GM18520 (cell line): ENCODE measurements at regions not wholly inside any gene's neighbourhood (a gene's known extent, or its start where the extent isn't known, plus 50 kb on each side); places are given as distances from the start of the nearest gene placed in this dataset.

Experiments
- ATAC-seq: cut with Tn5 transposase; IDR thresholded peaks from one replicate; pipeline ENCODE4 v1.9.1; 2021; ENCODE audit not compliant: unreplicated experiment

DNA sequence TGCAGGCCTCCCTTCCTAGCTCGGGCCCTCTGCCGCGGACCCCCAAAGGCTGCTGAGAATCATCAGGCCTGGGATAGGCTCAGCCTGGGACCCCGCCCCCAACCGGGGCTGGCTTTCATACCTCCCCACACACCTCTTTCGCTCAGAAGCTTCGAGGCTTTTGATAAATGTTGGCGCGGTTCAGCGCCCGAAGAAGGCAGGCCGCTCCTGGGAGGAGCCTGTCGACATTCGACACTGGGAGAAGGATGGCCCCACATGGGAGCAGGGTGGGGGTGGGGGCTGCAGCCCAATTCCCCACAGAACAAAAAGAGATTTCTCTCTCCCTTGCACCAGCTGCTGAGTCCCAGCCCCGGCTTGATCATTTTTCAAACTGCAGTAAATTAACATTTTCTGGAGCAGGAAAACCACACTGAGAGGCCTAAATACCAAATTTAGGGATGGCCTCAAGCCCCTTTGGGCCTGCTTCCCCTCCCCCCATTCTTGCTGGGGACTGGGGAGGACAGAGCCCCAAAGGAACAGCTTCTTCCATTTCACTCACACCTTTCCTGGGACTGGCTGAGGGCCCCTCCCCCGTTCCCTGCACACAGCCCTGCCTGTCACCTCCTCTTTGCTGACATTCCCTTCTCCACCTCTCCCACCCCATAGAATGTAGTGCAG lies 112.9 kb upstream of the PJA1 start:
- ATAC-seq, result no peak

DNA sequence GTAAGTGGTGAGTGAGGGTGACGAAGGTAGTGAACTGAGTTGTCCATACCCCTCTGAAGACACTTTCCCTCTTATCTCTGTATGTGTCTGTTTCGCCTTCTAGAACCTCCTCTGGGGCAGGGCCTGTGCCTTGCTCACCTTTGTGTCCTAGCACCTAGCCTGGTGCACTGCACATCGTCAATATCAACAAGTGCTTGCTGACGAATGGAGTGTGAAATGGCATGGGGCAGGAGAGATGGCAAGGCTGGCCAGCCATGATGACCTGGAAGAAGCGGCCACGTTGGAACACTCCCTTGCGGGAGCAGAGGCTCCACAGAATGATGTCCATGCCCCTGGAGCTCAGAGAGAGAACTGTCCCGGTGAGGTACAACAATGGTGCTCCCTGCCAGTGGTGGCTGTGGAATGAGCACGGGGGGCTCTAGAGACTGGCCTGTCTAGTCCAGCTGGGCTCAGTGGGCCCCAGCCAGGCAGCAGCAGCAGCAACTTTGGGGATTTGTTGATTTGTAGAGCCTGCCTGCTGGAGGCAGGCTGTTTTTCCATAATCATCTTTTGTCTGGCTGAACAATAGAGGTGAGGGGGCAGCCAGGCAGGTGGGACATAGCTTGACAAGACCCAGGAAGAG lies 112.2 kb upstream of the PJA1 start:
- ATAC-seq, result no peak

DNA sequence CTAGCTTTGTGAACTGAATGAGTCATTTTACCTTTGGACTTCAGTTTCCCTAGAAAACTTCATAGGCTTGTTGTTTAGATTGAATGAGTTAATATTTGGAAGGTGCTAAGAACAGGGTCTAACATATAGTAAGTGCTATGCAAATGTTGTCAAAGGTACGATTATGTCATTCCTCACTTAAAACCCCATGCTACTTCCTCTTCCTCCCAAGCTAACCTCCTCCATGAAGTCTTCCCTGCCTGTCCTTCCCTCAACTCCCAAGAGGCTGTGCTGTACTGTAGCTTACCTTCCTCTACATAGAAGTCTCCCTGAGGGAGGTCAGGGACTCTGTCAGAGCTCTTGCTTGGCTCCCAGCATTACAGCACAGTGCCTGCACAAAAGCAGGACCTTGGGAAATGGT lies 103.4 kb upstream of the PJA1 start:
- no peak for ATAC-seq

DNA sequence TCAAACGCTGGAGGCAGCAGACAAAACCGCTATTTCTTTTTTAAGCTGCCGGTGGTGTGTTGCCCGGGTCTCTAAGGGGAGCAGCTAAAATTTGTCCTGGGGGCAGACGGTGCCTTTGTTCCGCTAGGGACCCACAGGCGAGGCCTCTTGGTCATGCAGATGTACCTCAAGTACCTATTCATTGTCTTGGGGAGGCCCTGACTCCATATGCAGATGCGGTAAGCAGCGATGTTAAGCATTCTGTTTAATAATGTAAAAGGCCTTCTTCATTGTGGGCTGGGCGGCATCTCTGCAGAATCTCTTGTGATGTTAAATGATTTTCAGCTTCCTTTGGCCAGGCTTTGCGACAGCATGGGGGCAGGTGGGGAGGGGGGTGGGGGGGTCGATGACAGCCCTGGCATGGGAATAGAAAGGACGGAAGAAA lies 98.9 kb upstream of the PJA1 start:
- no peak for ATAC-seq

DNA sequence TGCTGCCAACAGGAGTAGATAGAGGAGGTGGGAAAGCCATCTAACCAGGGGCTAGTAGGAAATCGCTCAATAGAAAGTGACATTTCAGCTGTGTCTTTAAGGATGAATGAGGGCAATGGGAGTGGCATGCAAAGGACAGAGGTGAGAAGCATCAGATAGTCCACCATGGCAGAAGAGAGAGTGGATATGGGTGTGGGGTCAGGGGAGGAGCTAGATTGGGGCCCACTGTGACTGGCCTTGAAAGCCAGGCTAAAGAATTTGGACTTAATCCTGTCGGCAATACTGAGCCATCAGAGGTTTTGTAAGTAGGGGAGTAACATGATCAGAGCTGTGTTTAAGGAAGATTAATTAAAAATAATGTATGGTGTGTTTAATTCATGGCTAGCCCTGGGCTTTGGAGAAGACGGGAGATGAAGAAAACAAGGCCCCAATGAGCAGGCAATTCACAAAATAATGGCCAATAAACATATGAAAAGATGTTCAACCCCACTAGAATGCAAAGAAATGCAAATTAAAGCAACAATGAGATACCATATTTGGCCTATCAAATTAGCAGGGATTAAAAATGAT lies 98.1 kb upstream of the PJA1 start:
- ATAC-seq, result no peak

DNA sequence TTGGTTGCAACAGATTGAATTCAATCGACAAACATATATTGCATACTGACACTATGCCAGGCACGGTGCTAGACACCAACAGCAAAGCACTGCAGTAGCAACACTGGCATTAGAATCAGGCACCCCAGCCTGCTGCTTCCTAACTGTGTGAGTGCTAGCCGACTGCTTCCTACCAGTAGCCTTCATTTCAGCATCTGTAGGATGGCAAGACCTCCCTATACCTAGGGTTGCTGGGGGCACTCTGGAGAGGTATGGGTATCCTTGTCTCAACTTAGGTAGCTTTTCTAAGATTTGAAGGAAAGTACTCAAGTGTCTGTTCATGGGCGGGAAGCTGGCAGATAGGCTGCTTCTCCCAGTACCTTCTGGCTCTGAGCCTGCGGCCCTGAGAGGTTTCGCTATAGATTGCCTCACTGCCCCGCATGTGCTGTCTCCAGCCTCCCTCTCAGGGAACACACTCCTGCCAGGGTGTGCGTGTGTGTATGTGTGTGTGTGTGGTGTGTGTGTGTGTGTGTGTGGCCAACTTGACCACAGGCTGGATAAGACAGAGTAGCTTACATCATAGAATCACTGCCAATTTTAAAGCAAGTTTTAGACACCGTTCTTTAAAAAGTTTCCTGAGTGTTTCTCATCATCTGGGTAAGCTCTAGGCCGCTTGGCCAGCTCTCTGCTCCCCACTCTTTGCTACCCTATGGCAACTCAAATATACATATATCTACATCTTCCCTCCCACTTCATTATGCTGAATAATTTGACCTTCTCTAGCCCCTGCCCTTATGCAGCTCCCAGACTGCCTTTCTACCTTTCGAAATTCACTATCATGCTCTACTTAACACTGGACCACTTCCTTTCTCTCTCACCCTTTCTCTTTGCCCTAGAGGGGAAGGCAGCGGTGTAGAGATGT lies 97.0 kb upstream of the PJA1 start:
- ATAC-seq, result no peak

- ATAC-seq, result no peak
Observed at GRCh38 chrX:69260169-69260568, 94.9 kb upstream of the PJA1 start.

- no peak for ATAC-seq
Observed at GRCh38 chrX:69258893-69259292, 93.6 kb upstream of the PJA1 start.

DNA sequence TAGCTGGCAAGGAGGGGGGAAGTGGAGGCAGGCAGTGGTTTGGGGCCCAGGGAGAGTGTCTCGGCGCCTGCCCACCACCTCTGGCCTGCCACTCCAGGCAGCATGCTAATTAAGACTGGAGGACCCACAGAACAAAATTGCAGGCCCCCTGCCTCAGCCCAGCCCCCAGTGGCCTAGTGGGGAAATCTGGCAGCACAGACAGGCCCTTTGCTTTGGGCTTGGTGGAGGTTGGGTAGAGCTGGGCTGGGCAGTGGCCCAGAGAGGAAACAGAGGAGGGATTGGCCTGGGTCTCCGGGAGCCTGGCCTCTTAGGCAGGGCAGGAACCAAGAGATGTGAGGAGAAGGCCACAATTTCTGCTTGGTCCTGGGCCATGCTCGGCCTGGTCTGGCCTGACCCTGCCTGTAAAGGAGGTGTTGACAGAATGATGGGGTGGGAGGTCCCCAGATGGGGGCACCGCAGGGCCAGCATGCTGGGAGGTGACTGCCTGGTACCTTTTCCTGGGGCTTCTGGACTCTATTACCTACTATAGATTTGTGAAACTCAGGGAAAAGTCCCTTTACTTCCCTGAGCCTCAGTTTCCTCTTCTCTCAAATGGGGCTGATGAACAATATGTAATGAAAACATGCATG lies 92.4 kb upstream of the PJA1 start:
- ATAC-seq, result no peak

DNA sequence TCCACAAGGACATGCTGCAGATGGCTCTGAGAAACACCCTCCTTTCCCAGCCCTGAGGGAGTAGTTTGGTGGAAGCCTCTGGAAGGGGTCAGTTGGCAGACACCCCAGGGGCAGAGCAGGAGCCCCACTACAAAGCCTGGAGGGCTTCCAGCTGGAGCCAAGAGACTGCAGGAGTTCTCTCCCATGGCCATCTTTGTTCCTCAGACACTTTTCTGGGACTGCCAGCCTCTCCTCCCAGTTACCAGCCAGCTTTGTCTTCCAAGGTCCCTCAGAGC lies 91.0 kb upstream of the PJA1 start:
- no peak for ATAC-seq

DNA sequence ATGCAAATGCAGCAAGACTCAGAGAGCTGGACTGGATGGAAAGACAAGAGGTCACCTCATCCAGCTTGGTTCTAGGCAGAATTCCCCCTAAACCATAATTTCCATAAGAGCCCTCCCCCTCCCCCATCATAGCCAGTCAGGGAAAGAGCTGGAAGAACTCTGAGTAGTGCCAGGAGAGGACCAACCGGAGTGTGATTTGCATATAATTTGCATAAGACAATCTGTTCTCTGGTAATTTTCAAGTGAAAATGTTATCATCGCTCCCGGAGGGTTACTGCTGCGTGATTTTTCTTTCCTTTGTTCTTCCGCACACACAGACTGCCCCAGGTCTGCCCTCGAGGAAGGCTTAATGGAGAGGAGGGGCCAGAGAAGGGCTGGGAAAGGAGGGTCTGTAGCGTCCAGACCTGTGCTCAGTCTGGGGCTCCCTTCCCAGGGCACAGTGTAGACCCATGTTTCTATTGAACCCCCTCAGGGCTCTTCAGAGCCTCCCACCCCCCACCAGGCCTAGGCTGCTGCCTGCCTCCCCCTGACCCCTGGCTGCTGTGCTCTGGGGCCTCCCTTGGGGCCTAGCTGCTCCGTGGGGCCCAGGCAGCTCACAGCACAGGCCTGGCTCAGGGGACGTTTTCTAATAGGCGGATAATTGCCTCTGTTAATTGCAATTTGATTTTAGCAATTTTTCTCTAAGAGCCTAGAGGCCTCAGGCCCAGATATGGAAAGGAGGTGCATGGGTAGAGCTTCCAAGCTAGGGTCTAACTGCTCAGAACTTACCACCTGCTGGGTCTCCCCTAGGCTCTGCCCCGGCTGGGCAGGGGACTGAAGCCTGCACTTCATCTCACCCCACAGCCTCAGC lies 90.4 kb upstream of the PJA1 start:
- ATAC-seq, result no peak

GRCh38 chrX:69253821-69254220 lies 88.6 kb upstream of the PJA1 start:
- ATAC-seq, result no peak

DNA sequence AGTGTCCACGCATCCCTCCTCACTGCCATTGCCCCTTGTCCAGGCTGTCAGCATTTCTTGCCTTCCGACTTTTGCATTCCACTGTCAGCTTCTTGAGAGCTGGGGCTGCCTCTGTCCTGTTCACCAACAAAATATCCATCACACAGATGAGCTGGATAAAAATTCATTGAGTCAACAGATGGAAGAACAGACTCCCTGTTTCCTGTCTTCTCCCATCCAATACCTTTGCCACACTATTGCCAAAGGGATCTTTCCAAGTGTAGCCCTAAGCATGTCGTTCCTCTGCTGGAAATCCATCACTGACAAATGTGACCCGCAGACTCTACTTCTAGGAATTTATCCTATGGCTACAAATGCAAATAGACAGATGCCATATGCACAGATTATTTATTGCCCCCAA lies 78.0 kb upstream of the PJA1 start:
- ATAC-seq, result no peak

- ATAC-seq, result no peak
Observed at GRCh38 chrX:69238887-69239231, 73.6 kb upstream of the PJA1 start.

DNA sequence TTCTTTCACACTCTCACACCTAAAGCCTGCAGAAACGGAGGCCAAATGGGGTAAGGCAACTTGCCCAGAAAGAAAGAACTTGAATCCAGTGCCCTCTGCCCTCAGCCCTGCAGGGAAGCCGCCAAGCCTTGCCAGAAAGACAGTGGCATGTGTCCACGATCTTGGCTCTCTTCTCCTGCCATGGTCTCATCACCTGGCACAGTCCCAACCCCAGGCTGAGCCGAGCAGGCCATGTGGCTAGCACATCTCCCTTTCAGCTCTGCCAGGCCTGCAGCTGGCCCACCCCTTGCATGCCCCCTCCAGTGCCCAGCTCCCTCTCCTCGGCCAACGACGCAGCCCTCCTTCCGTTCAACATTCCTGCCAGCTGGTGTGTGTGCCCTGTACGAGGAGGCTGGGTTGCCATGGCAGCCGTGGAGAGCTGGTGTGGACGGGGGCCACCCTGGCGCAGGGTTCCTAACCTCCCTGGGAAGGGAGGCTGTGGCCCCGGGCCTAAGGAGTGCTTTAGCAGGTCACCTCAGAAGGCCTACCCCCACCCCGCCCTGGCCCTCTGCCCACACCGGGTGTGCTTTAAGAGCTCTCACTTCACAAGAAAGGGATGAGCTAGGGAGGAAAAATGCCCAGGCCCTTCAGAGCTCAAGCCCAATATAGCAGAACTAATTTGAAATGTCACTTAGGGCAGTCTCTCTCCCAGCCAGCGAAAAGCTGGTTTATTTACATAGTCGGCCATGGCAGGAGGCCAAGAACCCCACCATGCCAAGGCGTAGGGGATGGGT lies 73.0 kb upstream of the PJA1 start:
- no peak for ATAC-seq

DNA sequence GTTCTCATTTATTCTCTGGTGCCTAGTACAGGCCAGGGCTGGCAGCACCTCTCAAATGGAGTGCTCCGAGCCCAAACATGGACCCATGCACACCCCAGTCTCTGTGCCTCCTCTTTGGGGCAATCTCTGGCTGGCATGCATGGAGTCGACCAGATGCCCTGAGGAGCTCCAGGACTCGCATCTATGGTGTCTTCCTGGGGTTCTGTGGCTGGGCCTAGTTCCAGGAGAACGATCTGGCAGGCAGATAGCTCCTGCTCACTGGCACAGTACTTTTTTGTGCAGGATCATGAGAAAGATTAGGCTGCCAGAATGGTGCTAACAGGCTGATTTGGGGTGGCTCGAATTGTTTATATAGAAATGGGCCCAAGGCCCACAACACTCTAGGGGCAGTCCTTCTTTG lies 72.0 kb upstream of the PJA1 start:
- no peak for ATAC-seq

- ATAC-seq, result no peak
Observed at GRCh38 chrX:69236641-69237040, 71.4 kb upstream of the PJA1 start.

GRCh38 chrX:69234624-69235023 lies 69.4 kb upstream of the PJA1 start:
- no peak for ATAC-seq

DNA sequence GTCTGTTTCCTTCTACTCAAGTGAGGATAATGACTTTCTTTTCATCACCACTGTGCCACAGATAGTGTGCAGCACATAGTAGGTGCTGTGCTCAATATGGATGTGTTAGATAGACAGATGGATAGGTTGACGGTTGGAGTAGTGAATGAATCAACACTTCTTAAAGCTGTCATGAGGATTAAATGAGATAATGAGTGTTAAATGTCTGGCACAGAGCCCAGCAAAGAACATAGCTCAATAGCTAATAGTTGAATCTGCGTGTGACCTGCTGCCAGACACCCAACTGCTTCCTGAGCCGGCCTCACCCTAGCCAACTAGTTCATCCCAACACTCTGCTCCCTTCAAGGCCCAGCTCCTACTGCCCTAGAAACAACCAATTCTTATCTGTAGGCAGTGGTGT lies 67.7 kb upstream of the PJA1 start:
- no peak for ATAC-seq

DNA sequence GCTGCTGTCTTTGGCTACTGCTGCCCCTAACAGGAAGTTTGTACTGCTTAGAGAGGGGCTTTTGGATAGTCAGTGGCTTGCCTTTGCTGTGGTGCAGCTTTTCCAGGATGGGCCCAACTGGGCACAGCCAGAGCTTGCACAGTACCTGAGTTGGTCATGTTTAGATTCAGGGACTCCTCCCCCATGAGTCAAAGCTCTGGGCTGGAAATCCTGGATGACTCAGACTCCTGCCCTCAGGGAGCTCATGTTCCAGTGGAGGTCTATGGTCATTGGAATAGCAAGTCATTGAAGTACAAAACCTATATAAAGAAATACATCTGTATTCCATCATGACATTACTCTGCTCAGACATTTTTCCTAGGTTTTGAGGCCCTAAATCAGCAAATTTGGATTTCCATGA lies 66.7 kb upstream of the PJA1 start:
- ATAC-seq, result no peak
